ENCODE measurements at regions not wholly inside any gene's neighbourhood (a gene's known extent, or its start where the extent isn't known, plus 50 kb on each side); places are given as distances from the start of the nearest gene placed in this dataset.
"Not testable (repeated sequence)": the region's sequence is repeated elsewhere in the genome, so short reads cannot be mapped to it uniquely, and the experiment has no call there.

GRCh38 chr13:44660050-44660449 is 83.9 kb upstream of the TSC22D1 start:
- Histone ChIP-seq H3K4me3 (no peak overlapping the region), H3K36me3 (no peaks in the 10 kb centered on the region), H3K4me1 (no peaks in the 10 kb centered on the region), H4K20me1 (no peaks in the 10 kb centered on the region), H3K9ac (no peak overlapping the region), H3K27ac (no peak overlapping the region), H3K9me3 (no peaks in the 10 kb centered on the region), H3K27me3 (no peaks in the 10 kb centered on the region), H3K4me2 (no peak overlapping the region)
- TF ChIP-seq Cebpa-rat (IDR thresholded peaks at IDR 0.05) = no peak

- Histone ChIP-seq H3K36me3 (no peaks in the 10 kb centered on the region), H3K4me1 (no peaks in the 10 kb centered on the region), H4K20me1 (no peaks in the 10 kb centered on the region), H3K27ac (no peak overlapping the region), H3K4me2 (no peak overlapping the region), H3K27me3 (no peaks in the 10 kb centered on the region), H3K9me3 (no peaks in the 10 kb centered on the region), H3K4me3 (no peak overlapping the region), H3K9ac (no peak overlapping the region)
- TF ChIP-seq Cebpa-rat (IDR thresholded peaks at IDR 0.05) = no peak
Observed at GRCh38 chr13:44652962-44653660, 77.0 kb upstream of the TSC22D1 start.

- H3K9me3 ChIP-seq = no peaks in the 10 kb centered on the region
- H3K27me3 ChIP-seq = no peaks in the 10 kb centered on the region
- no peak overlapping the region for H3K27ac ChIP-seq
- no peak overlapping the region for H3K4me3 ChIP-seq
- no peaks in the 10 kb centered on the region for H3K36me3 ChIP-seq
- TF ChIP-seq Cebpa-rat (IDR thresholded peaks at IDR 0.05) = no peak
- no peak overlapping the region for H3K4me2 ChIP-seq
- H3K9ac ChIP-seq = no peak overlapping the region
- H3K4me1 ChIP-seq = no peaks in the 10 kb centered on the region
- H4K20me1 ChIP-seq = no peaks in the 10 kb centered on the region
Observed at GRCh38 chr13:44652168-44652567, 76.0 kb upstream of the TSC22D1 start.

GRCh38 chr13:44651724-44652123 is 75.6 kb upstream of the TSC22D1 start:
- TF ChIP-seq Cebpa-rat (IDR thresholded peaks at IDR 0.05) = no peak
- Histone ChIP-seq H3K4me3 (no peak overlapping the region), H3K36me3 (no peaks in the 10 kb centered on the region), H3K27me3 (no peaks in the 10 kb centered on the region), H3K4me1 (no peaks in the 10 kb centered on the region), H3K9ac (no peak overlapping the region), H3K9me3 (no peaks in the 10 kb centered on the region), H3K4me2 (no peak overlapping the region), H3K27ac (no peak overlapping the region), H4K20me1 (no peaks in the 10 kb centered on the region)

- Histone ChIP-seq H3K4me2 (no peak overlapping the region), H3K27ac (no peak overlapping the region), H3K4me1 (no peaks in the 10 kb centered on the region), H3K27me3 (no peaks in the 10 kb centered on the region), H3K4me3 (no peak overlapping the region), H4K20me1 (no peaks in the 10 kb centered on the region), H3K9me3 (no peaks in the 10 kb centered on the region), H3K9ac (no peak overlapping the region), H3K36me3 (no peaks in the 10 kb centered on the region)
- no peak for TF ChIP-seq Cebpa-rat (IDR thresholded peaks at IDR 0.05)
Observed at GRCh38 chr13:44651209-44651608, 75.1 kb upstream of the TSC22D1 start.

DNA sequence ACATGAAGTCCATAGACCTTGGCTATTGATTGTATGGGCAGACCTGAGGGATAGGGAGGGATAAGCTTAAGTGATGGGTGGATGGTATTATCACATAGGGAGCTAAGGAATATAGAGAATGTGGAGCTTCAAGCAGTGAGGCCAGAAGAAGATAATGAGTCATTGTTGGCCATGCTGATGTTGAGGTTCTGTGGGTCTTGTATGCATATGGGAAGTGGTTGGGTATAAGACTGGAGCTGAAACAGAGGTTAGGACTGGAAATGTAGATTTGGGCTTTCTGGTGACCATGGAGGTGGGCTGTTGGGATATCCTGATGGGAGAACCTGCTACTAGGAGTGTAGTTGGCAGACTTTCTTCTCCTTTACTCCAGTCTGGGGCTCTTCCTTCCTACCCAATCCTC is 73.7 kb upstream of the TSC22D1 start:
- Histone ChIP-seq H4K20me1 (no peaks in the 10 kb centered on the region), H3K4me3 (no peak overlapping the region), H3K9me3 (no peaks in the 10 kb centered on the region), H3K9ac (no peak overlapping the region), H3K4me1 (no peaks in the 10 kb centered on the region), H3K36me3 (no peaks in the 10 kb centered on the region), H3K27me3 (no peaks in the 10 kb centered on the region), H3K4me2 (no peak overlapping the region), H3K27ac (no peak overlapping the region)
- no peak for TF ChIP-seq Cebpa-rat (IDR thresholded peaks at IDR 0.05)

DNA sequence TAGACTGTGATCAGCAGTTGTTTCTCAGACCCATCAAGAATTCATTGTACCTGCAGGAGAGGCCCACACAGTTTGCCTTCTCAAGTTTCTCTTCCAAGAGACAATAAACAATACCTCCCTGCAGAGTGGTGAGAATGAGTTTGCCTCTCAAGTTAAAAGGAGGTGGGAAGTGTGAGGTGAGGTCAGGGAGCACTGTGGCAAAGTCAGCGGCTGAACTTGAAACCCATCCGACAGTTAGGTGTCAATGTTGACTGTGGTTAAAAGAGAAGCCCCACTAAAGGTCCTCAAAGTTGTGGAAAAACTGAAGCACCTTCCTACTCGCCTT is 72.9 kb upstream of the TSC22D1 start:
- H3K36me3 ChIP-seq = no peaks in the 10 kb centered on the region
- no peak for TF ChIP-seq Cebpa-rat (IDR thresholded peaks at IDR 0.05)

DNA sequence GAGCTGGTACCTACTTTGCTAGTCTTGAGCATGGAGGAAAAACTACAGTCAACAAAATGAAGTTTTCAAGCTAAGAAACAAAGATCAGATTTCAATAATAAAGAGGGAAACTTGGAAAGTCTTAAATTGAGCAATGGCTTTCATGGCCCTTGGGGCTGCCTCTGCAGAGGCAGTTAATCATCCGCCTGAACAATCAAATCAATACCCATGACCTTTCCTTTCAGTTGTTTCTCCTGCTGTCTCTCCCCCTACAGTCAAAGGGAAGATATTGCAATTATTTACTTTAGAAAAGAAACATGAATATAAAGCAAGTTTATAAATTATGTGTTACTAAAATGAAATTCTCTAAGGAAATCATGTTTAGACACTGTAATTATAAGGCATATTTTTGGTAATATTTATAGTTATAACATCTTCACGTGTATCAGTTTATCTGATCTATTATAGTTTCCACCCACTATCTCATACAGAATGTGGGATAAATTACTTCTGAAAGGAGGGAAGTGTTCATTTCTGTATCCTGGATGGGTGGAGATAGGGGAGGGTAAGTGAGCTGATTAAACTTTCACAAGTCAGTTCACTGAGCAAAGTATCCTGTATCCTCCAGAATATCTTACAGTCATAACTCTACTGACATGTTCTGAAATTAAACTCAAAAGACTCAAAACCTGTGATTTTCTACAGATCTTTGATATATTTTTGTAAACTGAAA is 72.4 kb upstream of the TSC22D1 start:
- H3K4me2 ChIP-seq = no peak overlapping the region
- no peaks in the 10 kb centered on the region for H3K4me1 ChIP-seq
- no peak for TF ChIP-seq Cebpa-rat (IDR thresholded peaks at IDR 0.05)
- no peaks in the 10 kb centered on the region for H3K9me3 ChIP-seq
- no peaks in the 10 kb centered on the region for H3K27me3 ChIP-seq
- no peaks in the 10 kb centered on the region for H3K36me3 ChIP-seq
- H3K27ac ChIP-seq = no peak overlapping the region
- H4K20me1 ChIP-seq = no peaks in the 10 kb centered on the region
- no peak overlapping the region for H3K4me3 ChIP-seq
- no peak overlapping the region for H3K9ac ChIP-seq

More for the DNA sequence above, 72.9 kb upstream of the TSC22D1 start:
- no peaks in the 10 kb centered on the region for H3K4me1 ChIP-seq
- no peak overlapping the region for H3K27ac ChIP-seq
- no peaks in the 10 kb centered on the region for H4K20me1 ChIP-seq
- no peak overlapping the region for H3K4me2 ChIP-seq
- H3K4me3 ChIP-seq = no peak overlapping the region
- no peaks in the 10 kb centered on the region for H3K27me3 ChIP-seq
- no peak overlapping the region for H3K9ac ChIP-seq
- H3K9me3 ChIP-seq = no peaks in the 10 kb centered on the region

GRCh38 chr13:44647560-44647959 is 71.4 kb upstream of the TSC22D1 start:
- H3K27ac ChIP-seq, H3K4me1 ChIP-seq, H3K9ac ChIP-seq, H3K27me3 ChIP-seq, H3K9me3 ChIP-seq, H4K20me1 ChIP-seq, H3K36me3 ChIP-seq, H3K4me2 ChIP-seq, H3K4me3 ChIP-seq: not testable (repeated sequence)

DNA sequence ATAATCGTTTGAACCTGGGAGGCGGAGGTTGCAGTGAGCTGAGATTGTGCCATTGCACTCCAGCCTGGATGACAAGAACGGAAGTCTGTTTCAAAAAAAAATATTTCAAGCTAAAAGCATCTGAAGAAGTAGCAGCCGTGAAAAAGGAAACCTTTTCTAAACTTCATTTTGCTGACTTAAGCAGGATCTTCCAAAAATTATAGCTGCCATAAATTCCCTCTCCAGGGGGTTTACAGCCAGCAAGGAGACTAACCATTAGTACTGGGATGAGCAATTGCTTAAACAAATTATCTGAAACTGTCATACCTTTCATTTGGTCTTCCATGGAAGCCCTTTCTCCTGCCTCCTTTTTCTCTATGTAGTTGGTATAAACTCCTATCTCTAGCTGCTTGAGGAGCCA is 69.9 kb upstream of the TSC22D1 start:
- Histone ChIP-seq H3K27me3 (no peaks in the 10 kb centered on the region), H3K4me3 (no peak overlapping the region), H3K9ac (no peak overlapping the region), H3K4me1 (no peaks in the 10 kb centered on the region), H3K27ac (no peak overlapping the region), H4K20me1 (no peaks in the 10 kb centered on the region), H3K9me3 (no peaks in the 10 kb centered on the region), H3K36me3 (no peaks in the 10 kb centered on the region), H3K4me2 (no peak overlapping the region)
- TF ChIP-seq Cebpa-rat (IDR thresholded peaks at IDR 0.05) = no peak

All from BLaER1 (cell line).